ENCODE measurements at regions not wholly inside any gene's neighbourhood (a gene's known extent, or its start where the extent isn't known, plus 50 kb on each side); places are given as distances from the start of the nearest gene placed in this dataset.

GRCh38 chr13:44249431-44249836 lies 124.2 kb upstream of the SERP2 start (continued):
- TF ChIP-seq, protein P1, sequence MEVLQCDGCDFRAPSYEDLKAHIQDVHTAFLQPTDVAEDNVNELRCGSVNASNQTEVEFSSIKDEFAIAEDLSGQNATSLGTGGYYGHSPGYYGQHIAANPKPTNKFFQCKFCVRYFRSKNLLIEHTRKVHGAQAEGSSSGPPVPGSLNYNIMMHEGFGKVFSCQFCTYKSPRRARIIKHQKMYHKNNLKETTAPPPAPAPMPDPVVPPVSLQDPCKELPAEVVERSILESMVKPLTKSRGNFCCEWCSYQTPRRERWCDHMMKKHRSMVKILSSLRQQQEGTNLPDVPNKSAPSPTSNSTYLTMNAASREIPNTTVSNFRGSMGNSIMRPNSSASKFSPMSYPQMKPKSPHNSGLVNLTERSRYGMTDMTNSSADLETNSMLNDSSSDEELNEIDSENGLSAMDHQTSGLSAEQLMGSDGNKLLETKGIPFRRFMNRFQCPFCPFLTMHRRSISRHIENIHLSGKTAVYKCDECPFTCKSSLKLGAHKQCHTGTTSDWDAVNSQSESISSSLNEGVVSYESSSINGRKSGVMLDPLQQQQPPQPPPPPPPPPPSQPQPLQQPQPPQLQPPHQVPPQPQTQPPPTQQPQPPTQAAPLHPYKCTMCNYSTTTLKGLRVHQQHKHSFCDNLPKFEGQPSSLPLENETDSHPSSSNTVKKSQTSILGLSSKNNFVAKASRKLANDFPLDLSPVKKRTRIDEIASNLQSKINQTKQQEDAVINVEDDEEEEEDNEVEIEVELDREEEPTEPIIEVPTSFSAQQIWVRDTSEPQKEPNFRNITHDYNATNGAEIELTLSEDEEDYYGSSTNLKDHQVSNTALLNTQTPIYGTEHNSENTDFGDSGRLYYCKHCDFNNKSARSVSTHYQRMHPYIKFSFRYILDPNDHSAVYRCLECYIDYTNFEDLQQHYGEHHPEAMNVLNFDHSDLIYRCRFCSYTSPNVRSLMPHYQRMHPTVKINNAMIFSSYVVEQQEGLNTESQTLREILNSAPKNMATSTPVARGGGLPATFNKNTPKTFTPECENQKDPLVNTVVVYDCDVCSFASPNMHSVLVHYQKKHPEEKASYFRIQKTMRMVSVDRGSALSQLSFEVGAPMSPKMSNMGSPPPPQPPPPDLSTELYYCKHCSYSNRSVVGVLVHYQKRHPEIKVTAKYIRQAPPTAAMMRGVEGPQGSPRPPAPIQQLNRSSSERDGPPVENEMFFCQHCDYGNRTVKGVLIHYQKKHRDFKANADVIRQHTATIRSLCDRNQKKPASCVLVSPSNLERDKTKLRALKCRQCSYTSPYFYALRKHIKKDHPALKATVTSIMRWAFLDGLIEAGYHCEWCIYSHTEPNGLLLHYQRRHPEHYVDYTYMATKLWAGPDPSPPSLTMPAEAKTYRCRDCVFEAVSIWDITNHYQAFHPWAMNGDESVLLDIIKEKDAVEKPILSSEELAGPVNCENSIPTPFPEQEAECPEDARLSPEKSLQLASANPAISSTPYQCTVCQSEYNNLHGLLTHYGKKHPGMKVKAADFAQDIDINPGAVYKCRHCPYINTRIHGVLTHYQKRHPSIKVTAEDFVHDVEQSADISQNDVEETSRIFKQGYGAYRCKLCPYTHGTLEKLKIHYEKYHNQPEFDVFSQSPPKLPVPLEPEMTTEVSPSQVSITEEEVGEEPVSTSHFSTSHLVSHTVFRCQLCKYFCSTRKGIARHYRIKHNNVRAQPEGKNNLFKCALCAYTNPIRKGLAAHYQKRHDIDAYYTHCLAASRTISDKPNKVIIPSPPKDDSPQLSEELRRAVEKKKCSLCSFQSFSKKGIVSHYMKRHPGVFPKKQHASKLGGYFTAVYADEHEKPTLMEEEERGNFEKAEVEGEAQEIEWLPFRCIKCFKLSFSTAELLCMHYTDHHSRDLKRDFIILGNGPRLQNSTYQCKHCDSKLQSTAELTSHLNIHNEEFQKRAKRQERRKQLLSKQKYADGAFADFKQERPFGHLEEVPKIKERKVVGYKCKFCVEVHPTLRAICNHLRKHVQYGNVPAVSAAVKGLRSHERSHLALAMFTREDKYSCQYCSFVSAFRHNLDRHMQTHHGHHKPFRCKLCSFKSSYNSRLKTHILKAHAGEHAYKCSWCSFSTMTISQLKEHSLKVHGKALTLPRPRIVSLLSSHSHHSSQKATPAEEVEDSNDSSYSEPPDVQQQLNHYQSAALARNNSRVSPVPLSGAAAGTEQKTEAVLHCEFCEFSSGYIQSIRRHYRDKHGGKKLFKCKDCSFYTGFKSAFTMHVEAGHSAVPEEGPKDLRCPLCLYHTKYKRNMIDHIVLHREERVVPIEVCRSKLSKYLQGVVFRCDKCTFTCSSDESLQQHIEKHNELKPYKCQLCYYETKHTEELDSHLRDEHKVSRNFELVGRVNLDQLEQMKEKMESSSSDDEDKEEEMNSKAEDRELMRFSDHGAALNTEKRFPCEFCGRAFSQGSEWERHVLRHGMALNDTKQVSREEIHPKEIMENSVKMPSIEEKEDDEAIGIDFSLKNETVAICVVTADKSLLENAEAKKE (CRISPR knock-in tag; IDR thresholded peaks at IDR 0.05): no peak
- TF ChIP-seq NANOG (IDR thresholded peaks at IDR 0.05; ENCODE audit: borderline replicate concordance) (no peak), ZNF114 (CRISPR knock-in tag; IDR thresholded peaks at IDR 0.05) (no peak), EZH2 (IDR thresholded peaks at IDR 0.05; ENCODE audit: low read depth, unreplicated experiment) (no peak), JUNB (IDR thresholded peaks at IDR 0.05; ENCODE audit: unreplicated experiment) (no peak)
- TF ChIP-seq, protein P2, sequence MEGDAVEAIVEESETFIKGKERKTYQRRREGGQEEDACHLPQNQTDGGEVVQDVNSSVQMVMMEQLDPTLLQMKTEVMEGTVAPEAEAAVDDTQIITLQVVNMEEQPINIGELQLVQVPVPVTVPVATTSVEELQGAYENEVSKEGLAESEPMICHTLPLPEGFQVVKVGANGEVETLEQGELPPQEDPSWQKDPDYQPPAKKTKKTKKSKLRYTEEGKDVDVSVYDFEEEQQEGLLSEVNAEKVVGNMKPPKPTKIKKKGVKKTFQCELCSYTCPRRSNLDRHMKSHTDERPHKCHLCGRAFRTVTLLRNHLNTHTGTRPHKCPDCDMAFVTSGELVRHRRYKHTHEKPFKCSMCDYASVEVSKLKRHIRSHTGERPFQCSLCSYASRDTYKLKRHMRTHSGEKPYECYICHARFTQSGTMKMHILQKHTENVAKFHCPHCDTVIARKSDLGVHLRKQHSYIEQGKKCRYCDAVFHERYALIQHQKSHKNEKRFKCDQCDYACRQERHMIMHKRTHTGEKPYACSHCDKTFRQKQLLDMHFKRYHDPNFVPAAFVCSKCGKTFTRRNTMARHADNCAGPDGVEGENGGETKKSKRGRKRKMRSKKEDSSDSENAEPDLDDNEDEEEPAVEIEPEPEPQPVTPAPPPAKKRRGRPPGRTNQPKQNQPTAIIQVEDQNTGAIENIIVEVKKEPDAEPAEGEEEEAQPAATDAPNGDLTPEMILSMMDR (conservative IDR thresholded peaks at IDR 0.05; ENCODE audit: low read depth in 2 of 2): no peak

DNA sequence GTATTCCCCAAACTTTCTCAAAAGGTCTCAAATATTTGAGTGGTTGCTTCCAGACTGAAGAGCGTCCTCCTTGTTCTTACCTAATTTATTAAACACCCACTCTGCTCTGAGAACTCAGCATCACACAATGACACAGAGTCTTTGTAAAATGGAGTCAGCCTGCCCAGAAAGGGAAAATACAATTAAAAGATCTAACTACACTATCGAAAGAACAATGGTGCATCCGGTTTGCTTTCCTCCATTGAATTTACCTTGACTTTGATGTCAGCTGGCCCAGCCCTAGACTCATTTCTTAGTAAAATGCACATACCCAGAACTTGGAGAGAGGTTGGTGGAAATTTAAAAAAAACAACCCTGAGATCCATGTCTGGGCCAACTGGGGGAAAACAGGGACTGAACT lies 120.7 kb upstream of the SERP2 start:
- Histone ChIP-seq H3K9me2 (ENCODE audit: insufficient read depth) (peaks cover 12% of the 10 kb centered on the region; the same call in 1 of the 2 replicates), H3K4me1 (ENCODE audit: insufficient read depth) (peaks cover 11% of the 10 kb centered on the region), H4K20me1 (replicated peaks; ENCODE audit: insufficient read depth) (no peaks in the 10 kb centered on the region), H3F3A (replicated peaks; ENCODE audit: low read depth) (no peaks in the 10 kb centered on the region), H3K4me2 (no peak overlapping the region), H2AFZ (no peak overlapping the region), H3K27me3 (ENCODE audit: insufficient read depth) (no peaks in the 10 kb centered on the region), H3K79me2 (replicated peaks; ENCODE audit: insufficient read depth) (no peaks in the 10 kb centered on the region), H3K4me3 (no peak overlapping the region), H3K27ac (ENCODE audit: low read depth) (no peak overlapping the region), H3K36me3 (ENCODE audit: insufficient read depth) (no peaks in the 10 kb centered on the region)
- Mint-ChIP-seq H3K27me3 (ENCODE audit: insufficient read depth, low read depth, poor library complexity) (no peaks in the 10 kb centered on the region), H3K4me1 (peaks cover 14% of the 10 kb centered on the region; the same call in 2 of the 3 replicates), H3K9me3 (no peaks in the 10 kb centered on the region), H3K36me3 (ENCODE audit: low read depth) (no peaks in the 10 kb centered on the region), H3K4me3 (no peak overlapping the region), H3K27ac (no peak overlapping the region)
- ATAC-seq (no peak), DNase-seq (ENCODE audit: low spot score) (no peak)
- TF ChIP-seq NANOG (IDR thresholded peaks at IDR 0.05; ENCODE audit: borderline replicate concordance): no peak
- TF ChIP-seq, protein P2 (conservative IDR thresholded peaks at IDR 0.05; ENCODE audit: low read depth in 2 of 2): no peak
- no peak for TF ChIP-seq CREB1 (CRISPR knock-in tag; IDR thresholded peaks at IDR 0.05; ENCODE audit: low read depth)
- TF ChIP-seq EZH2phosphoT487 (IDR thresholded peaks at IDR 0.05; ENCODE audit: unreplicated experiment): no peak
- TF ChIP-seq ZNF114 (CRISPR knock-in tag; IDR thresholded peaks at IDR 0.05): no peak
- no peak for TF ChIP-seq STAT1 (IDR thresholded peaks at IDR 0.05; ENCODE audit: unreplicated experiment)
- TF ChIP-seq ZNF331 (CRISPR knock-in tag; IDR thresholded peaks at IDR 0.05; ENCODE audit: low read depth): no peak
- no peak for TF ChIP-seq POLR2AphosphoS5 (IDR thresholded peaks at IDR 0.05; ENCODE audit: low read depth)
